ENCODE measurements at regions not wholly inside any gene's neighbourhood (a gene's known extent, or its start where the extent isn't known, plus 50 kb on each side); places are given as distances from the start of the nearest gene placed in this dataset.
"Not testable (repeated sequence)": the region's sequence is repeated elsewhere in the genome, so short reads cannot be mapped to it uniquely, and the experiment has no call there.

GRCh38 chr3:74004386-74004785, 379.6 kb upstream of the PDZRN3 start:
- no peak overlapping the region for H3K4me3 ChIP-seq (ENCODE audit: low read depth, low read length)
- DNase-seq (ENCODE audit: low read depth): no peak
- TF ChIP-seq, protein P1, sequence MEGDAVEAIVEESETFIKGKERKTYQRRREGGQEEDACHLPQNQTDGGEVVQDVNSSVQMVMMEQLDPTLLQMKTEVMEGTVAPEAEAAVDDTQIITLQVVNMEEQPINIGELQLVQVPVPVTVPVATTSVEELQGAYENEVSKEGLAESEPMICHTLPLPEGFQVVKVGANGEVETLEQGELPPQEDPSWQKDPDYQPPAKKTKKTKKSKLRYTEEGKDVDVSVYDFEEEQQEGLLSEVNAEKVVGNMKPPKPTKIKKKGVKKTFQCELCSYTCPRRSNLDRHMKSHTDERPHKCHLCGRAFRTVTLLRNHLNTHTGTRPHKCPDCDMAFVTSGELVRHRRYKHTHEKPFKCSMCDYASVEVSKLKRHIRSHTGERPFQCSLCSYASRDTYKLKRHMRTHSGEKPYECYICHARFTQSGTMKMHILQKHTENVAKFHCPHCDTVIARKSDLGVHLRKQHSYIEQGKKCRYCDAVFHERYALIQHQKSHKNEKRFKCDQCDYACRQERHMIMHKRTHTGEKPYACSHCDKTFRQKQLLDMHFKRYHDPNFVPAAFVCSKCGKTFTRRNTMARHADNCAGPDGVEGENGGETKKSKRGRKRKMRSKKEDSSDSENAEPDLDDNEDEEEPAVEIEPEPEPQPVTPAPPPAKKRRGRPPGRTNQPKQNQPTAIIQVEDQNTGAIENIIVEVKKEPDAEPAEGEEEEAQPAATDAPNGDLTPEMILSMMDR (IDR thresholded peaks at IDR 0.05; ENCODE audit: control insufficient read depth, extremely low read depth, insufficient read depth): no peak

DNA sequence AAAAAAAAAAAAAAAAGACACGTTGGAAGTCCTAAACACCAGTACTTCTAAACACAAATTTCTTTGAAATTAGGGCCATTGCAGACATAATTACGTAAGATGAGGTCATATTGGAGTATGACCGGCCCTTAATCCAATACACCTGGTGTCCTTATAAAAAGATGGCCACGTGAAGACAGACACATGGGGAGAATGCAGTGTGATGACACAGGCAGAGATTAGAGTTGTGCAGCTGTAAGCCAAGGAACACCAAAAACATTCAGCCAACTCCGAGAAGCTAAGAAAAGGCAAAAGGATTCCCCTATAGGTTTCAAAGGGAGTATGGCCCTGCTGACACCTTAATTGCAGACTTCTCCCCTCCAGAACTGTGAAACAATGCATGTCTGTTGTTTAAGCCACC, 379.0 kb upstream of the PDZRN3 start:
- TF ChIP-seq, protein P1 (IDR thresholded peaks at IDR 0.05; ENCODE audit: control insufficient read depth, extremely low read depth, insufficient read depth): no peak
- H3K4me3 ChIP-seq (ENCODE audit: low read depth, low read length): no peak overlapping the region
- no peak for DNase-seq (ENCODE audit: low read depth)

DNA sequence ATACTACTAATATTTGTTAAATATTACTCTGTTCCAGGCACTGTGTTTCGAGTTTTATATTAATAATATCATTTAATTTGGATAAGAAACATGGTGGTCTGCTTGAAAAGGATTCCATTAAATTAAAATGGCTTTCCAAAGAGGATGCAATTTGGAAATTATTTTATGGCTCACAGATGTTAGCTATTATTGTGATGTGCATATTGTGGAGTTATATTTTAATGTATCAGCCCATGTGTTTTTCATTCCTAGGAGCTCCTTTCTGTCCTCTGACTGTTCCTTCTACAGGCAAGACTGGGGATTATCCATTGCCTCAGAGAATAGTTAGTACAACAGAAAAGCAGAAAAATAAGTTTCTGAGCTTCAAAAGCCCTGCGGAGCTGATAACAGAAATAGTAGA, 376.7 kb upstream of the PDZRN3 start:
- H3K4me3 ChIP-seq (ENCODE audit: low read depth, low read length): no peak overlapping the region
- TF ChIP-seq, protein P1 (IDR thresholded peaks at IDR 0.05; ENCODE audit: control insufficient read depth, extremely low read depth, insufficient read depth): no peak
- DNase-seq (ENCODE audit: low read depth): no peak

- DNase-seq (ENCODE audit: low read depth): no peak
- no peak overlapping the region for H3K4me3 ChIP-seq (ENCODE audit: low read depth, low read length)
- TF ChIP-seq, protein P1 (IDR thresholded peaks at IDR 0.05; ENCODE audit: control insufficient read depth, extremely low read depth, insufficient read depth): no peak
Measured at GRCh38 chr3:74000725-74001124, 376.0 kb upstream of the PDZRN3 start.

GRCh38 chr3:73999501-73999900, 374.8 kb upstream of the PDZRN3 start:
- DNase-seq (ENCODE audit: low read depth): no peak

GRCh38 chr3:73990691-73991090, 365.9 kb upstream of the PDZRN3 start:
- H3K4me3 ChIP-seq (ENCODE audit: low read depth, low read length): not testable (repeated sequence)

More at GRCh38 chr3:73999501-73999900, 374.8 kb upstream of the PDZRN3 start:
- H3K4me3 ChIP-seq (ENCODE audit: low read depth, low read length): no peak overlapping the region
- TF ChIP-seq, protein P1 (IDR thresholded peaks at IDR 0.05; ENCODE audit: control insufficient read depth, extremely low read depth, insufficient read depth): no peak

GRCh38 chr3:73966733-73967132, 342.0 kb upstream of the PDZRN3 start:
- DNase-seq (ENCODE audit: low read depth): no peak
- TF ChIP-seq, protein P1 (IDR thresholded peaks at IDR 0.05; ENCODE audit: control insufficient read depth, extremely low read depth, insufficient read depth): no peak

More at GRCh38 chr3:73990691-73991090, 365.9 kb upstream of the PDZRN3 start:
- not testable (repeated sequence) for DNase-seq (ENCODE audit: low read depth)

More at GRCh38 chr3:73966733-73967132, 342.0 kb upstream of the PDZRN3 start:
- H3K4me3 ChIP-seq (ENCODE audit: low read depth, low read length): no peak overlapping the region
